H1 (cell line): ENCODE measurements at regions not wholly inside any gene's neighbourhood (a gene's known extent, or its start where the extent isn't known, plus 50 kb on each side); places are given as distances from the start of the nearest gene placed in this dataset.

Experiments
- CTCF ChIA-PET: fragments of 300-600 bp; sonication (Branson Sonifier 250); formaldehyde crosslinking; loops from one replicate; lab custom pipeline; 2021; ENCODE audit not compliant: partially characterized antibody; lab: Charles Lee
- POLR2A ChIA-PET: fragments of 300-600 bp; sonication (Branson Sonifier 250); formaldehyde crosslinking; loops from one replicate; lab custom pipeline; 2021; ENCODE audit warnings: inconsistent platforms; ENCODE audit not compliant: partially characterized antibody; lab: Charles Lee
- DNase-seq, 2 experiments: peaks; one replicate each; pipeline versions ENCODE4 v3.0.0 to v3.0.0-alpha.2; 2010 to 2022; ENCODE audit warnings: low spot score in 2 of 2, low read depth in 1 of 2, mixed read lengths in 1 of 2
- FAIRE-seq: peaks from 2 replicates; lab custom pipeline; 2011; peaks lifted over from hg19 to GRCh38; lab: Jason Lieb, UNC
- H2AFZ ChIP-seq: 2 replicates; pipeline ENCODE4 v1.8.1; 2012; ENCODE audit warnings: low read length, inconsistent platforms
- H2AK5ac ChIP-seq: 2 replicates; pipeline ENCODE4 v1.6.1; 2013; ENCODE audit warnings: low read depth, low read length
- H2BK120ac ChIP-seq: replicated peaks from 2 replicates; pipeline ENCODE3; 2013; ENCODE audit warnings: low read depth, low read length, inconsistent platforms
- H2BK12ac ChIP-seq: 2 replicates; pipeline ENCODE4 v1.6.1; 2013; ENCODE audit warnings: low read depth, low read length
- H2BK15ac ChIP-seq: 2 replicates; pipeline ENCODE4 v1.6.1; 2013; ENCODE audit warnings: low read length
- H2BK20ac ChIP-seq: 2 replicates; pipeline ENCODE4 v1.6.1; 2013; ENCODE audit warnings: low read length
- H2BK5ac ChIP-seq: 2 replicates; pipeline ENCODE4 v1.6.1; 2013; ENCODE audit warnings: low read depth, low read length
- H3K14ac ChIP-seq: 2 replicates; pipeline ENCODE4 v1.6.1; 2013; ENCODE audit warnings: inconsistent platforms; ENCODE audit not compliant: insufficient read length
- H3K18ac ChIP-seq: 2 replicates; pipeline ENCODE4 v1.6.1; 2013; ENCODE audit warnings: low read length; ENCODE audit errors: extremely low read depth
- H3K23ac ChIP-seq: 2 replicates; pipeline ENCODE4 v1.6.1; 2013; ENCODE audit warnings: inconsistent platforms; ENCODE audit not compliant: insufficient read length
- H3K23me2 ChIP-seq: 2 replicates; pipeline ENCODE4 v1.6.1; 2013; ENCODE audit warnings: low read depth, low read length
- H3K27ac ChIP-seq: 2 replicates; pipeline ENCODE4 v1.6.1; 2011; ENCODE audit warnings: low read depth, low read length, inconsistent platforms
- H3K27me3 ChIP-seq, 4 experiments: replicated peaks in 1 of 4; 1 replicate in 1 of 4; 2 replicates in 3 of 4; pipeline versions ENCODE4 v1.6.1 to v1.8.1; 2011 to 2013; ENCODE audit warnings: low read length in 3 of 4, mild to moderate bottlenecking in 3 of 4, inconsistent platforms in 2 of 4, mixed read lengths in 2 of 4, moderate library complexity in 1 of 4; ENCODE audit not compliant: control insufficient read depth in 3 of 4, insufficient read depth in 3 of 4; ENCODE audit errors: extremely low read depth in 1 of 4
- H3K36me3 ChIP-seq, 4 experiments: 2 replicates each; pipeline versions ENCODE4 v1.6.1 to v1.8.1; 2011 to 2013; ENCODE audit warnings: mild to moderate bottlenecking in 4 of 4, low read length in 3 of 4, moderate library complexity in 2 of 4, control low read depth in 1 of 4, inconsistent platforms in 1 of 4; ENCODE audit not compliant: insufficient read depth in 4 of 4, control insufficient read depth in 2 of 4
- H3K4ac ChIP-seq: replicated peaks from 2 replicates; pipeline ENCODE3; 2013; ENCODE audit warnings: low read length, low read depth, mixed read lengths, inconsistent platforms; ENCODE audit not compliant: insufficient read length
- H3K4me1 ChIP-seq, 4 experiments: replicated peaks in 1 of 4; 1 replicate in 1 of 4; 2 replicates in 3 of 4; pipeline versions ENCODE4 v1.6.1 to v1.8.1; 2011 to 2013; ENCODE audit warnings: low read length in 3 of 4, inconsistent platforms in 2 of 4, mixed read lengths in 1 of 4; ENCODE audit not compliant: insufficient read depth in 4 of 4, control insufficient read depth in 3 of 4
- H3K4me2 ChIP-seq, 2 experiments: 2 replicates each; pipeline versions ENCODE4 v1.6.1 to v1.8.1; 2011 to 2013; ENCODE audit warnings: low read depth in 2 of 2, low read length in 2 of 2, control low read depth in 1 of 2, inconsistent platforms in 1 of 2, mild to moderate bottlenecking in 1 of 2; ENCODE audit not compliant: insufficient read depth in 1 of 2
- H3K4me3 ChIP-seq, 4 experiments: fragments of 200-600, 300-600 bp in 1 of 4; sonication (generic), shearing (Covaris generic), sonication (Bioruptor Twin) in 1 of 4; 2 replicates each; pipeline versions ENCODE4 v1.5.1 to v1.8.1; 2011 to 2016; ENCODE audit warnings: low read length in 4 of 4, low read depth in 3 of 4, control low read depth in 2 of 4, inconsistent platforms in 2 of 4, mild to moderate bottlenecking in 2 of 4, mixed read lengths in 1 of 4, moderate library complexity in 1 of 4; ENCODE audit not compliant: insufficient read depth in 2 of 4; ENCODE audit errors: extremely low read depth in 1 of 4
- H3K56ac ChIP-seq: replicated peaks from 2 replicates; pipeline ENCODE3; 2013; ENCODE audit warnings: low read depth, mild to moderate bottlenecking, mixed read lengths, low read length, inconsistent platforms; ENCODE audit not compliant: insufficient read length
- H3K79me1 ChIP-seq: 2 replicates; pipeline ENCODE4 v1.6.1; 2013; ENCODE audit warnings: low read depth, low read length, control low read depth
- H3K79me2 ChIP-seq, 2 experiments: 2 replicates each; pipeline versions ENCODE4 v1.6.1 to v1.8.1; 2012 to 2013; ENCODE audit warnings: low read length in 2 of 2, mild to moderate bottlenecking in 2 of 2, inconsistent platforms in 1 of 2; ENCODE audit not compliant: insufficient read depth in 2 of 2, control insufficient read depth in 1 of 2
- H3K9ac ChIP-seq, 4 experiments: replicated peaks in 1 of 4; 1 replicate in 1 of 4; 2 replicates in 3 of 4; pipeline versions ENCODE4 v1.6.1 to v1.8.1; 2011 to 2013; ENCODE audit warnings: low read depth in 3 of 4, low read length in 3 of 4, control low read depth in 2 of 4, mild to moderate bottlenecking in 2 of 4, moderate library complexity in 2 of 4, inconsistent platforms in 1 of 4; ENCODE audit errors: extremely low read depth in 1 of 4
- H3K9me3 ChIP-seq, 2 experiments: 2 replicates each; pipeline versions ENCODE4 v1.6.1 to v1.8.1; 2012 to 2013; ENCODE audit warnings: mild to moderate bottlenecking in 2 of 2, moderate library complexity in 2 of 2, control low read depth in 1 of 2, inconsistent platforms in 1 of 2, low read depth in 1 of 2, low read length in 1 of 2, mixed read lengths in 1 of 2; ENCODE audit not compliant: insufficient read depth in 2 of 2
- H4K20me1 ChIP-seq, 2 experiments: replicated peaks in 1 of 2; 2 replicates each; pipeline versions ENCODE3 to v1.8.1; 2011 to 2013; ENCODE audit warnings: inconsistent platforms in 2 of 2, low read length in 2 of 2, mild to moderate bottlenecking in 1 of 2; ENCODE audit not compliant: insufficient read depth in 2 of 2, control insufficient read depth in 1 of 2
- H4K5ac ChIP-seq: 2 replicates; pipeline ENCODE4 v1.6.1; 2013; ENCODE audit warnings: low read length, low read depth, mixed read lengths, inconsistent platforms; ENCODE audit not compliant: insufficient read length
- H4K8ac ChIP-seq: 2 replicates; pipeline ENCODE4 v1.8.0; 2013; ENCODE audit warnings: mild to moderate bottlenecking, moderate library complexity, low read length, inconsistent platforms; ENCODE audit not compliant: insufficient read depth; ENCODE audit errors: extremely low read depth
- H4K91ac ChIP-seq: replicated peaks from 2 replicates; pipeline ENCODE3; 2013; ENCODE audit warnings: low read length, mixed read lengths, inconsistent platforms; ENCODE audit not compliant: insufficient read length
- BCL11A ChIP-seq, 2 experiments: IDR thresholded peaks; one replicate each; pipeline ENCODE4 v1.6.1; 2011; ENCODE audit warnings: low read depth in 2 of 2, low read length in 2 of 2, mild to moderate bottlenecking in 2 of 2
- CHD1 ChIP-seq: IDR thresholded peaks from 2 replicates; pipeline ENCODE4 v1.6.1; 2012; ENCODE audit warnings: low read depth, low read length, improper control_type of control experiment
- EGR1 ChIP-seq: IDR thresholded peaks from 2 replicates; pipeline ENCODE4 v1.6.1; 2011; ENCODE audit warnings: low read depth, low read length, borderline replicate concordance
- GTF2F1 ChIP-seq: IDR thresholded peaks from 2 replicates; pipeline ENCODE4 v1.6.1; 2012; ENCODE audit warnings: low read depth, low read length, improper control_type of control experiment, borderline replicate concordance
- HDAC2 ChIP-seq, 2 experiments: fragments of 300-600 bp in 1 of 2; sonication (generic) in 1 of 2; IDR thresholded peaks; 2 replicates each; pipeline ENCODE4 v1.6.1; 2011 to 2012; ENCODE audit warnings: low read depth in 2 of 2, low read length in 2 of 2, mild to moderate bottlenecking in 2 of 2, moderate library complexity in 2 of 2, borderline replicate concordance in 1 of 2, inconsistent platforms in 1 of 2
- KDM5A ChIP-seq: fragments of 200-600 bp; IDR thresholded peaks from 2 replicates; pipeline ENCODE4 v1.7.1; 2012; ENCODE audit warnings: mild to moderate bottlenecking, low read length, inconsistent platforms, mixed read lengths
- MAFK ChIP-seq: IDR thresholded peaks from 2 replicates; pipeline ENCODE4 v1.6.1; 2012; ENCODE audit warnings: low read depth, mild to moderate bottlenecking, improper control_type of control experiment, low read length
- NANOG ChIP-seq: IDR thresholded peaks from 2 replicates; pipeline ENCODE4 v1.6.1; 2011; ENCODE audit warnings: low read length, low read depth, mild to moderate bottlenecking, inconsistent platforms; ENCODE audit not compliant: insufficient read depth, poor library complexity, severe bottlenecking
- SIRT6 ChIP-seq: IDR thresholded peaks from one replicate; pipeline ENCODE4 v1.7.1; 2012; ENCODE audit warnings: low read length, inconsistent platforms

GRCh38 chr21:16492892-16493291, 763.1 kb downstream of the USP25 start:
- FAIRE-seq, result no peak
- Histone ChIP-seq H3K4me1 (peaks cover 0 to 3% (median 0%) of the 10 kb centered on the region in 4 experiments; a peak in 1 of 7 replicates), H3K4me2 (no peak overlapping the region), H3K9ac (no peak overlapping the region), H4K5ac (no peak overlapping the region), H3K36me3 (no peaks in the 10 kb centered on the region), H2BK15ac (no peak overlapping the region), H3K27me3 (no peaks in the 10 kb centered on the region), H3K14ac (no peak overlapping the region), H3K4ac (no peak overlapping the region), H4K8ac (no peak overlapping the region), H3K27ac (no peak overlapping the region), H2BK20ac (no peak overlapping the region), H3K23ac (no peak overlapping the region), H2BK5ac (no peak overlapping the region), H3K23me2 (no peaks in the 10 kb centered on the region; the same call in 1 of the 2 replicates), H2AK5ac (no peak overlapping the region), H3K18ac (no peak overlapping the region), H4K20me1 (no peaks in the 10 kb centered on the region), H3K79me2 (no peaks in the 10 kb centered on the region), H2AFZ (no peak overlapping the region), H3K56ac (no peak overlapping the region), H3K4me3 (no peak overlapping the region), H3K79me1 (no peaks in the 10 kb centered on the region), H2BK12ac (no peak overlapping the region), H4K91ac (no peak overlapping the region), H2BK120ac (no peak overlapping the region), H3K9me3 (no peaks in the 10 kb centered on the region)
- ChIA-PET POLR2A (no interaction called here), CTCF (no interaction called here)
- DNase-seq, result no peak
- TF ChIP-seq MAFK, result no peak
- TF ChIP-seq HDAC2 (IDR thresholded peaks at IDR 0.05; ENCODE audit: borderline replicate concordance in 1 of 2, low read depth in 2 of 2, low read length in 2 of 2), result no peak
- no peak for TF ChIP-seq SIRT6
- no peak for TF ChIP-seq CHD1
- no peak for TF ChIP-seq NANOG
- no peak for TF ChIP-seq BCL11A (IDR thresholded peaks at IDR 0.05; ENCODE audit: low read depth in 2 of 2, low read length in 2 of 2)
- TF ChIP-seq KDM5A, result no peak
- no peak for TF ChIP-seq GTF2F1
- TF ChIP-seq EGR1, result no peak
- TF ChIP-seq, all 59 proteins: peak for 0
